Fibroblast of villous mesenchyme (primary cell): ENCODE measurements at regions not wholly inside any gene's neighbourhood (a gene's known extent, or its start where the extent isn't known, plus 50 kb on each side); places are given as distances from the start of the nearest gene placed in this dataset.

Experiments
- DNase-seq: peaks from one replicate; pipeline ENCODE4 v3.0.0-alpha.2; 2010; ENCODE audit warnings: low read depth
- H3K4me3 ChIP-seq: 2 replicates; pipeline ENCODE4 v1.5.1; 2011; ENCODE audit warnings: low read depth, mild to moderate bottlenecking, low read length
- CTCF ChIP-seq: IDR thresholded peaks from 2 replicates; pipeline ENCODE4 v1.5.1; 2012; ENCODE audit warnings: low read depth, mild to moderate bottlenecking, low read length; ENCODE audit not compliant: insufficient read depth

- TF ChIP-seq CTCF, result no peak
- no peak overlapping the region for H3K4me3 ChIP-seq
- no peak for DNase-seq
Observed at GRCh38 chr1:208511242-208511860, 267.2 kb upstream of the PLXNA2 start.

GRCh38 chr1:208513799-208514198 lies 269.6 kb upstream of the PLXNA2 start:
- H3K4me3 ChIP-seq, result no peak overlapping the region
- no peak for DNase-seq
- TF ChIP-seq CTCF, result no peak

GRCh38 chr1:208515129-208515528 lies 270.9 kb upstream of the PLXNA2 start:
- H3K4me3 ChIP-seq, result no peak overlapping the region
- TF ChIP-seq CTCF, result no peak
- no peak for DNase-seq

GRCh38 chr1:208516780-208517179 lies 272.6 kb upstream of the PLXNA2 start:
- no peak for DNase-seq
- no peak for TF ChIP-seq CTCF
- H3K4me3 ChIP-seq, result no peak overlapping the region

GRCh38 chr1:208520438-208521099 lies 276.4 kb upstream of the PLXNA2 start:
- TF ChIP-seq CTCF, result no peak
- H3K4me3 ChIP-seq, result no peak overlapping the region
- DNase-seq, result no peak

GRCh38 chr1:208521534-208521933 lies 277.4 kb upstream of the PLXNA2 start:
- TF ChIP-seq CTCF, result no peak
- no peak overlapping the region for H3K4me3 ChIP-seq
- no peak for DNase-seq

- no peak overlapping the region for H3K4me3 ChIP-seq
- TF ChIP-seq CTCF, result no peak
- DNase-seq, result no peak
Observed at GRCh38 chr1:208523007-208523406, 278.8 kb upstream of the PLXNA2 start.
